Naive thymus-derived CD8-positive, alpha-beta T cell (primary cell): ENCODE measurements at regions not wholly inside any gene's neighbourhood (a gene's known extent, or its start where the extent isn't known, plus 50 kb on each side); places are given as distances from the start of the nearest gene placed in this dataset.

Experiments
- ATAC-seq, 2 donors: fragments of 150-1000 bp; cut with Tn5 transposase in 1 of 2; sonication (Bioruptor Pico), chemical (Tn5 transposase) in 1 of 2; 1 replicate in 1 of 2; 2 replicates in 1 of 2; pipeline ENCODE4 v1.10.0; 2021; ENCODE audit warnings: mild to moderate bottlenecking in 2 of 2, moderate library complexity in 2 of 2
- POLR2A ChIA-PET: fragments of 350-600 bp; sonication (Branson Sonifier 250); formaldehyde crosslinking; loops from one replicate; lab custom pipeline; 2021; ENCODE audit warnings: antibody characterized with exemption; lab: Charles Lee
- DNase-seq, 10 donors: peaks; one replicate each; pipeline versions ENCODE4 v3.0.0 to v3.0.0-alpha.2; 2020 to 2022
- H3K27ac Mint-ChIP-seq, 10 donors: one replicate each; pipeline ENCODE4 v1.8.0; 2020 to 2022; ENCODE audit warnings: mild to moderate bottlenecking in 10 of 10, mixed read lengths in 10 of 10, moderate library complexity in 4 of 10, inconsistent platforms in 1 of 10
- H3K27me3 Mint-ChIP-seq, 5 donors: one replicate each; pipeline ENCODE4 v1.8.0; 2021 to 2022; ENCODE audit warnings: mixed read lengths in 5 of 5
- H3K36me3 Mint-ChIP-seq, 3 donors: one replicate each; pipeline ENCODE4 v1.8.0; 2020 to 2022; ENCODE audit warnings: mixed read lengths in 3 of 3, mild to moderate bottlenecking in 2 of 3, inconsistent platforms in 1 of 3
- H3K4me1 Mint-ChIP-seq, 4 donors: one replicate each; pipeline ENCODE4 v1.8.0; 2021 to 2022; ENCODE audit warnings: mixed read lengths in 4 of 4
- H3K4me3 Mint-ChIP-seq, 10 donors: one replicate each; pipeline ENCODE4 v1.8.0; 2020 to 2022; ENCODE audit warnings: mild to moderate bottlenecking in 10 of 10, mixed read lengths in 10 of 10, moderate library complexity in 6 of 10, inconsistent platforms in 1 of 10
- H3K9me3 Mint-ChIP-seq, 9 donors: one replicate each; pipeline ENCODE4 v1.8.0; 2020 to 2022; ENCODE audit warnings: mixed read lengths in 9 of 9, mild to moderate bottlenecking in 3 of 9, inconsistent platforms in 1 of 9, moderate library complexity in 1 of 9

DNA sequence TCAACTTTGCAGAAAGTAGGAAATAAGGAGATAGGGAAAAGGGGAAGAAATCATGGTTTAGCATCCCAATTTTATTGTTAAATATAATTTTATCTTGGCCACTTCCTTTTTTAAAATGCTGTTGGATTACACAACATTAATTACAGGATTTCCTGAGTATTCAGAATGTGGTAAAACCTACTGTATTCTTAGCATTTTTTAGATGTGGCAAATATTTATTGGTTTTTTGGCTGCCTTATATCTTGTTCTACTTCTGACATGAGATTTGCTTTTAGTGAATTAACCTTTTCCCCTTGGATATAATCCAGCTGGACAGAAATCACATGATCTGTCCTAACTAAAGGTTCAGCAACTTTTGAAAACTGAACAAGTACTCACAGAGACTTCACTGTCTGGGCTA is 104.9 kb downstream of the PTGS2 start:
- Mint-ChIP-seq H3K27ac (no peak overlapping the region), H3K27me3 (no peaks in the 10 kb centered on the region), H3K36me3 (no peaks in the 10 kb centered on the region), H3K4me1 (no peaks in the 10 kb centered on the region), H3K4me3 (no peak overlapping the region), H3K9me3 (no peaks in the 10 kb centered on the region)
- POLR2A ChIA-PET: no interaction called here
- ATAC-seq (no peak), DNase-seq (no peak)

DNA sequence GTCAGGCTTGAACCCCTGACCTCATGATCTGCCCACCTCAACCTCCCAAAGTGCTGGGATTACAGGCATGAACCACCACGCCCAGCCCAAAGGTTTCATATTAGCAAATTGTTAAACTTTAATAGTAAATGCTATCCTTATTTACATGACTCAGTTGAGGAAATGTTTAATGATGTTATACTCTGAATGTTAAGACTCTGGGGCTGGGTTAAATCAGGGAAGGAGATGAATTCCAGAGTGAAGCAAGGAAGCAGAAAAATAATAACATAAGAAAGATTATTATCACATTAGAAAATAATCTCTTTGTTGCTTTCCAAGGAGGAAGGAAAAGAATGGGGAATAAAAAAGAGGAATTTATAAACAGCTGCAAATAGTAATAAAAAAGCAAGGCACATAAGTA is 105.3 kb downstream of the PTGS2 start:
- DNase-seq (no peak), ATAC-seq (no peak)
- H3K36me3 Mint-ChIP-seq: no peaks in the 10 kb centered on the region
- no peak overlapping the region for H3K27ac Mint-ChIP-seq
- H3K9me3 Mint-ChIP-seq: no peaks in the 10 kb centered on the region
- H3K4me1 Mint-ChIP-seq: no peaks in the 10 kb centered on the region
- H3K27me3 Mint-ChIP-seq: no peaks in the 10 kb centered on the region
- H3K4me3 Mint-ChIP-seq: no peak overlapping the region
- POLR2A ChIA-PET: no interaction called here

DNA sequence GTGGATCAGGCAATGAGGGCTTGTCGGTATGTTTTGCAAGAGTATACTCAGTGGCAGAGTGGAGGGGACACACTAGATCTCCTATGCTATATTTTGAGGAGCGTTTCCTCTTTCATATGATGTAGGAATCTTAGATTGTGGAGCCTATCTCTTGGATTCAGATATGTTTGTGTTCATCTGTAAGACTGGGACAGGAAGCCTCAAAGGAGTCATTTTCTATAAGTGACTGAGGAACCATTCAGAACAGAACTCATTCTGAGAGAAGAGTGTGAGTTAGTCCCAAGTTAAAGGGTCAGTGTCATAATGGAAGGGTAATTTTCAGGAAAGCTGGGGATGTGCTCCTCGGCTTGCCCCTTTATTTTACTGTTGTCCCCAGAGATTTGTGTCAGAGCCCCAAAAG is 107.7 kb downstream of the PTGS2 start:
- Mint-ChIP-seq H3K4me1 (no peaks in the 10 kb centered on the region), H3K4me3 (no peak overlapping the region), H3K9me3 (no peaks in the 10 kb centered on the region), H3K27me3 (no peaks in the 10 kb centered on the region), H3K36me3 (no peaks in the 10 kb centered on the region), H3K27ac (no peak overlapping the region)
- POLR2A ChIA-PET: no interaction called here
- no peak for ATAC-seq
- DNase-seq: no peak

DNA sequence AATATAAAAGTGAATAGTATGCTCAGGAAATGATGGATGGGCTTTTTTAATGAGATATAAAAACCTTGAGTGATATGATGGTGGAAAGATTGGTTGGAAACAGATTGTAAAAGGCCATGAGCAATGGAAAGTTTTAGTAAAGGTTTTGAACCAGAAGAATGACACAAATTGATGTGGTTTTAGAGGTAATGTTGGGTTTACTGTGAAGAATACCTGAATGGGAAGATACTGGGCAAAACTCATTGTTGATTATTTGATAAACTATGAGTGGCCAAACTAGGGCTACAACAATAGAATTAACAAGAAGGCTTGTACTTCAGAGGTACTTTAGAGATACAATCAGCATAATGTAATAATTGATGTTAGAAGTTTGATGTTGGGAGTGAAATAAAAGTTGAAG is 108.5 kb downstream of the PTGS2 start:
- H3K27me3 Mint-ChIP-seq: no peaks in the 10 kb centered on the region
- POLR2A ChIA-PET: no interaction called here
- H3K4me1 Mint-ChIP-seq: no peaks in the 10 kb centered on the region
- no peaks in the 10 kb centered on the region for H3K36me3 Mint-ChIP-seq
- no peaks in the 10 kb centered on the region for H3K9me3 Mint-ChIP-seq
- H3K4me3 Mint-ChIP-seq: no peak overlapping the region
- DNase-seq (no peak), ATAC-seq (no peak)
- no peak overlapping the region for H3K27ac Mint-ChIP-seq

DNA sequence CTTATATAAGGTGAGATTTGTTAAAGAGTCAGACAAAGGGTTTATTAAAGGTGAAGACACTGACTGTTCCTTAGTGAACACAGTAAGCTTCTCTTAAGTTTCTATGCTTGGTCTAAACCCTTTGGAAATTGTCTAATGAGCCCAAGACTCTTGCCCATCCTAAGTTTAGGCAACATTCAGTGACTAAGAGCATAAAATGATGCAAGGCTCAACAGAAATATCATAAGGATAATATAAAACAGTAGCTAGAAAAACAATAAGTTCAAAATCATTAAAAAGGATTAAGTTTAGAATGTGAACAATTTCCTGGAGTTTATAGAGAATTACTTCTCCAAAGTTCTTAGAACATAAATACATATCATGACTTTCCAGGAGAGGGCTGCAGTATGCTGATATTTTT is 108.9 kb upstream of the PDC start:
- no peaks in the 10 kb centered on the region for H3K4me1 Mint-ChIP-seq
- POLR2A ChIA-PET: no interaction called here
- H3K9me3 Mint-ChIP-seq: no peaks in the 10 kb centered on the region
- H3K27me3 Mint-ChIP-seq: no peaks in the 10 kb centered on the region
- no peak for ATAC-seq
- no peak for DNase-seq
- H3K27ac Mint-ChIP-seq: no peak overlapping the region
- H3K4me3 Mint-ChIP-seq: no peak overlapping the region
- H3K36me3 Mint-ChIP-seq: no peaks in the 10 kb centered on the region

DNA sequence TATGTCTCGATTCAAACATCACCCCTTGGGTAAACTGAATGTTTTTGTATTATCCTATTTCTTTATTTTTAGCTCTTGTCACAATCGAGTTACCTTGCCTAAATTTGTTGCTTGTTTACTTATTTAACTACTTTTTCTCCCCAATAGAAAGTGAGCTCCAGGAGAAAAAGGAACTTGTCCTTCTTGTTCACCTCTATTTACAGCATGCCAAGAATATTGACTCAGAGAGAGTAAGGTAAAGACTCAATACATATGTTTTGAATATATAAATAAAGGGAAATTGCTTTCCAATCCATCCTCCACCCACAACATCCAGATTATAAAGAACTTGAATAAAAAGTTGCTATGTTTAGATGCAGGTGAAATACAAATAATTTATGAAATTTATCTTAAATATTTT is 107.3 kb upstream of the PDC start:
- H3K4me1 Mint-ChIP-seq: no peaks in the 10 kb centered on the region
- H3K4me3 Mint-ChIP-seq: no peak overlapping the region
- no peaks in the 10 kb centered on the region for H3K36me3 Mint-ChIP-seq
- no peaks in the 10 kb centered on the region for H3K9me3 Mint-ChIP-seq
- POLR2A ChIA-PET: no interaction called here
- no peak for ATAC-seq
- no peaks in the 10 kb centered on the region for H3K27me3 Mint-ChIP-seq
- no peak for DNase-seq
- H3K27ac Mint-ChIP-seq: no peak overlapping the region

DNA sequence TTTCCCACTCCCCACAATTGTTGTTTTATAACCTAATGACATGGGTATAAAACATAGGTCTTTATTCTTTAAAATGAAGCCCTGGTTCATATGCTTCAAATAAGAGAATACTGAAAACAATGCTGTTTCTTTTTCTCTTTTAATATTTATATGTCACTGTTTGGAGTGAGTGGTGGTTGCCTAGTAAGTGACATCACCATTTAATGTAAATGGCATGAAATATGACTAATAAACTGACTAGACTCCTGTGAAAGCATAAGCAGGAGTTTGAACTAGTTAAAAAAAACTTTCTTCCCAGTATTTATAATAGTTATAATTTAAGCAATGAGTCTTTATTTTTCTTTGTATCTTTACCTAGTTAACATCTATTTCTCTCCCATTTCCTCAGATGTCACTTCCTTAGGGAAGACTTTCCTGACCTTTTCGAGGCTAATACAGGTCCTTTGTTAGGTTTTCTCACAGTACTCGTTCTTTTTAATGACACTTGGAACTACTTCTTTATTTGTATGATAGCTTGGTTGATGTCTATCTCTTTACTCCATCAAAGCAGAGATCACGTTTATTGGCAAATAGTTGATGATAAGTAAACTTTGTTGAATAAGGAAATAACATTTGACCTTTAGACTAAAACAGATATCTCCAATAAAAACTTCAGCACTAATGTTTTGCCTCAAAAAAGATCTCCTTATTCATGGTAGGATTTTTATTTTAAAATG is 105.4 kb upstream of the PDC start:
- Mint-ChIP-seq H3K27me3 (no peaks in the 10 kb centered on the region), H3K9me3 (no peaks in the 10 kb centered on the region), H3K36me3 (no peaks in the 10 kb centered on the region)

DNA sequence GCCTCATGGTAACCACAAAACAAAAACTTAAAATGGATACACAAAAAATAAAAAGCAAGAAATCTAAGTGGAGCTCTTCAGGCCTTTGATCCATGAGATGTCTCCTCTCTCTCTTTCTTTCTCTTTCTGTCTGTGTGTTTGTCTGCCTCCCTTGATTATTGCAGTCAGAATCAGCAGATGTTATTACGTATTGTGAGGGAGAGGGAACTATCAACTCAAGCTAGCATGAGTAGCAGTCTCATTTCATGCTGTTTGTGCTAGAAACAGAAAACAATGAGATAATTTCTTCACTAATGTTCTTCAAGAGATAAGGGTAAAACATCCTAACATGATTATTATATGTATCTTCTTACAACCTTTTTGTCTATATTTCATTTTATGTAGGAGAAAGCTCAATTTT is 103.7 kb upstream of the PDC start:
- Mint-ChIP-seq H3K9me3 (no peaks in the 10 kb centered on the region), H3K27ac (no peak overlapping the region), H3K4me3 (no peak overlapping the region), H3K36me3 (no peaks in the 10 kb centered on the region), H3K4me1 (no peaks in the 10 kb centered on the region), H3K27me3 (no peaks in the 10 kb centered on the region)
- no peak for ATAC-seq
- POLR2A ChIA-PET: no interaction called here
- no peak for DNase-seq

More for the DNA sequence above, 105.4 kb upstream of the PDC start:
- Mint-ChIP-seq H3K4me3 (no peak overlapping the region), H3K27ac (no peak overlapping the region), H3K4me1 (no peaks in the 10 kb centered on the region)
- ATAC-seq (no peak), DNase-seq (no peak)
- POLR2A ChIA-PET: no interaction called here

DNA sequence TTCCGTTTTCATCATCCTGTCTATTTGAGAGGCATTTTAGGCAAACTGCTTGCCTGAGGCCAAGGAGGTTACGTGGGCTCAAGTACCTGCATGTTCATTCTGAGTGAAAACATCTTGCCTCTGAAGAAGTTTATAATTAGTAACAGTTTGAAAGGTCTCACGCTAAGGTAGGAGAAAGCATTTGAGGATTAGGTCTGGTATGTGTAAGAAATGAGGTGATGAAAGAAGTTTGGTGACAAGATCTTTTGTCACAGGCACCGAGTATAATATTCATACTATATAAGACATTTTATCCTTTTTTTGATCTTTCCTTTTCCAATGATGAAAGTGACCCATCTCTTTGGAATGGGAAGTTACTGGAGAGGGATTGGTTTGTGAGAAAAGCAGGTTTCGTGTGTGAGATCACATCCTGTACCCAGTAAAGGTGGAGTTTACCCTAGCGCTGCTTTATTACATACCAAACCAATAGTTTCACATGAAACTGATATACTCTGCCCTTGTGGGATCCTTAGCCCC is 98.7 kb upstream of the PDC start:
- no peaks in the 10 kb centered on the region for H3K36me3 Mint-ChIP-seq
- POLR2A ChIA-PET: no interaction called here
- no peaks in the 10 kb centered on the region for H3K4me1 Mint-ChIP-seq
- no peak for DNase-seq
- H3K4me3 Mint-ChIP-seq: no peak overlapping the region
- H3K27me3 Mint-ChIP-seq: peaks cover 0 to 3% (median 0%) of the 10 kb centered on the region in 5 donors
- H3K9me3 Mint-ChIP-seq: no peaks in the 10 kb centered on the region
- no peak for ATAC-seq
- no peak overlapping the region for H3K27ac Mint-ChIP-seq

DNA sequence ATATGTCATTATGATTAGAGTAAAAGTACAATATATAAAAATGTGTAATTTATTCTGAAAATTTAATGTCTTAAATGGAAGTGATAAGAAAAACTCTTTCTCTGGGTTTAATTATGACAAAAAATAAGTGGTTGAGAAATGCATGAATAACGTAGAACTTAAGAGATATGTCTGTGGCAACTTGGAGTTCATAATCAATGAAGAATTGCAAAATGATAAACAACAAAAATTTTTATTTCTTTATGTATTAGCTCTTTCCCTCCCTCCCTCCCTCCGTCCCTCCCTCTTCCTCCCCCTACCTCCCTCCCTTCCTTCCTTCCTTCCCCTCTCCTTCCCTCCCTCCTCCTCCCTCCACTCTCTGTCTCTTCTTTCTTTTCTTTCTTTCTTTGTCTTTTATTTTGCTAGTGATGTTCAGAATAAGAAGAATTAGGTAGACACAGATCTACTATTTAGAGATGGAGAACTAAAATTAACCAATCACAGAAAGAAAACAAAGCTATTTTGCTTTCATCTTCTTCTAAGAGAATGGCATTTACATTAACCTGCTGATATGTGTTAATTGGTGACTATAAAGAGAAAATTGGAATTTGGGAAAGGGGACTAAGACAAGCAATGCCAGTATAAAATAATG is 96.3 kb upstream of the PDC start:
- ATAC-seq (no peak), DNase-seq (no peak)
- POLR2A ChIA-PET: no interaction called here
- Mint-ChIP-seq H3K27ac (no peak overlapping the region), H3K36me3 (peaks cover 0 to 12% (median 9%) of the 10 kb centered on the region in 3 donors), H3K4me3 (no peak overlapping the region), H3K9me3 (peaks cover 2 to 13% (median 12%) of the 10 kb centered on the region in 9 donors), H3K27me3 (peaks cover 0 to 5% (median 0%) of the 10 kb centered on the region in 5 donors), H3K4me1 (no peaks in the 10 kb centered on the region)

DNA sequence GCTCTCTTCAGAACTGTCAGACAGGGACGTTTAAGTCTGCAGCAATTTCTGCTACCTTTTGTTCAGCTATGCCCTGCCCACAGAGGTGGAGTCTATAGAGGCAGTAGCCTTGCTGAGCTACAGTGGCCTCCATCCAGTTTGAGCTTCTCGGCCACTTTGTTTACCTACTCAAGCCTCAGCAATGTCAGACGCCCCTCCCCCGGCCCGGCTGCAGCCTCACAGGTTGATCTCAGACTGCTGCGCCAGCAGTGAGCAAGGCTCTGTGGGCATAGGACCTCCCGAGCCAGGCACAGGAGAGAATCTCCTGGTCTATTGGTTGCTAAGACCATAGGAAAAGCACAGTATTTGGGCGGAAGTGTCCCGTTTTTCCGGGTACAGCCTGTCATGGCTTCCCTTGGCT is 89.9 kb upstream of the PDC start:
- peaks cover 10 to 57% (median 38%) of the 10 kb centered on the region in 9 donors for H3K9me3 Mint-ChIP-seq
- no peak overlapping the region for H3K27ac Mint-ChIP-seq
- no peak overlapping the region for H3K4me3 Mint-ChIP-seq
- H3K4me1 Mint-ChIP-seq: no peaks in the 10 kb centered on the region
- peaks cover 0 to 32% (median 24%) of the 10 kb centered on the region in 3 donors for H3K36me3 Mint-ChIP-seq
- ATAC-seq (no peak), DNase-seq (no peak)
- H3K27me3 Mint-ChIP-seq: peaks cover 0 to 3% (median 2%) of the 10 kb centered on the region in 5 donors
- POLR2A ChIA-PET: no interaction called here

DNA sequence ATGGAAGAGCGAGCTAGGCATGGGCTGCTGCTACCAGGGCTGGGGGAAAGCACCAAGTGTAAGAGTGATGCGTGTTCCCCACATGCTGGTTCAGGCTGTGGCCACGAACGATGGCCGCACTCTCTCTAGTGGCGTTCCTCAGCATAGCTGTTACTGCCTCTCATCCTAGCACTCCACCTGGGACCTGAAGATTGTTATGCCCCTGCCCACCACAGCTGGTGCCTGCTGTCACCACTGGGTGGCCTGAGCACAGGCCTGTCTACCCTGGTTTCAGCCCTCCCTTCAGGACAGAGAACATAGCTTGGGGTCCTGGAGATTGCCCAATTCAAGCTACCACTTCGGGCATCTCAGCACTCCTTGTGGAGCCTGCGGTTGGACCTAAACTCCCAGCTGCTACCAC is 80.1 kb upstream of the PDC start:
- DNase-seq (no peak), ATAC-seq (no peak)
- Mint-ChIP-seq H3K4me3 (no peak overlapping the region), H3K36me3 (peaks cover 0 to 12% (median 0%) of the 10 kb centered on the region in 3 donors), H3K9me3 (peaks cover 15 to 59% (median 34%) of the 10 kb centered on the region in 9 donors), H3K27ac (no peak overlapping the region), H3K4me1 (no peaks in the 10 kb centered on the region), H3K27me3 (no peaks in the 10 kb centered on the region)
- POLR2A ChIA-PET: no interaction called here

DNA sequence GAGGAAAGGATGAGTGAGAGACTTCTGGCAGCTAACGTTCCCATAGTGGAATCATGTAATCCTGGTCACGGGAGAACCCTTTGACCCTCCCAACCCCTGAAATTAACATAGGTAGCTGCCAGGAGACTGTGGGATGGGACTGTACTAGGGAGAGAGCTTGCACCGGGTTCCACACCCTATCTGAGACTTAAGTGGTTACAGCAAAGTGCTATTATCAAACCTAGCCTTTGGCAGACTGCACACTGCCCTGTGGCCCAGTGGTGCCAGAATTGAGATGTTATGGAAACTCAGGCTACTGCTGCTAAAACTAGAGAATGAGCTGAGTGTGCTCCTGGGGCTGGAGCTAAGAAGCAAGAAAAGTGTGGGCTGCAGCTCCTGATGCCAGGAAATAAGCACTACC is 79.6 kb upstream of the PDC start:
- H3K9me3 Mint-ChIP-seq: peaks cover 15 to 55% (median 34%) of the 10 kb centered on the region in 9 donors
- peaks cover 0 to 12% (median 0%) of the 10 kb centered on the region in 3 donors for H3K36me3 Mint-ChIP-seq
- POLR2A ChIA-PET: no interaction called here
- DNase-seq: no peak
- H3K4me1 Mint-ChIP-seq: no peaks in the 10 kb centered on the region
- H3K27ac Mint-ChIP-seq: no peak overlapping the region
- ATAC-seq: no peak
- no peaks in the 10 kb centered on the region for H3K27me3 Mint-ChIP-seq
- H3K4me3 Mint-ChIP-seq: no peak overlapping the region
